ENCODE measurements at regions not wholly inside any gene's neighbourhood (a gene's known extent, or its start where the extent isn't known, plus 50 kb on each side); places are given as distances from the start of the nearest gene placed in this dataset. TPM values are rescaled to one million over a fixed set of nuclear protein-coding genes. Genes with fewer than 3 reads are reported as not detected.

Small RNAs in the stretch of these regions (small RNA-seq; reads per million reads assigned to genes)
- gene AC233702.6 (ENCODE audit: insufficient read depth) (not detected), gene AC233702.8 (ENCODE audit: insufficient read depth) (not detected)
